Stimulated activated effector memory CD8-positive, alpha-beta T cell treated with anti-CD3 and anti-CD28 coated beads, Interleukin-12 subunit alpha, Interleukin-12 subunit beta, amount 100 ng/mL, for 72 hours (primary cell): ENCODE measurements at regions not wholly inside any gene's neighbourhood (a gene's known extent, or its start where the extent isn't known, plus 50 kb on each side); places are given as distances from the start of the nearest gene placed in this dataset.

Experiments used
- ATAC-seq: fragments of 150-1000 bp; cut with Tn5 transposase; 2 replicates; pipeline ENCODE4 v1.10.0; 2021
- DNase-seq, 2 donors: peaks; one replicate each; pipeline ENCODE4 v3.0.0; 2021 to 2022; ENCODE audit warnings: low spot score in 2 of 2
- H3K27ac Mint-ChIP-seq: one replicate; pipeline ENCODE4 v1.8.0; 2022; ENCODE audit warnings: mild to moderate bottlenecking, mixed read lengths
- H3K36me3 Mint-ChIP-seq: one replicate; pipeline ENCODE4 v1.8.0; 2022; ENCODE audit warnings: mild to moderate bottlenecking, mixed read lengths
- H3K4me1 Mint-ChIP-seq: one replicate; pipeline ENCODE4 v1.8.0; 2022; ENCODE audit warnings: mixed read lengths
- H3K4me3 Mint-ChIP-seq: one replicate; pipeline ENCODE4 v1.8.0; 2022; ENCODE audit warnings: mild to moderate bottlenecking, mixed read lengths
- H3K9me3 Mint-ChIP-seq: one replicate; pipeline ENCODE4 v1.8.0; 2022; ENCODE audit warnings: mixed read lengths

GRCh38 chr2:199707593-199708185, 143.3 kb downstream of the FTCDNL1 start:
- ATAC-seq, result no peak
- Mint-ChIP-seq H3K9me3 (peaks cover 4% of the 10 kb centered on the region), H3K36me3 (no peaks in the 10 kb centered on the region)

GRCh38 chr2:199705538-199705937, 145.5 kb downstream of the FTCDNL1 start:
- no peak overlapping the region for H3K4me3 Mint-ChIP-seq
- peaks cover 4% of the 10 kb centered on the region for H3K9me3 Mint-ChIP-seq
- ATAC-seq, result peak; percentile 28
- no peak for DNase-seq
- no peaks in the 10 kb centered on the region for H3K4me1 Mint-ChIP-seq
- no peak overlapping the region for H3K27ac Mint-ChIP-seq
- no peaks in the 10 kb centered on the region for H3K36me3 Mint-ChIP-seq

More at GRCh38 chr2:199707593-199708185, 143.3 kb downstream of the FTCDNL1 start:
- H3K4me1 Mint-ChIP-seq, result no peaks in the 10 kb centered on the region
- H3K27ac Mint-ChIP-seq, result no peak overlapping the region
- DNase-seq, result no peak
- no peak overlapping the region for H3K4me3 Mint-ChIP-seq

- Mint-ChIP-seq H3K4me1 (no peaks in the 10 kb centered on the region), H3K9me3 (peaks cover 4% of the 10 kb centered on the region), H3K4me3 (no peak overlapping the region), H3K27ac (no peak overlapping the region), H3K36me3 (no peaks in the 10 kb centered on the region)
- DNase-seq (no peak), ATAC-seq (peak; percentile 66)
These were observed 146.4 kb downstream of the FTCDNL1 start for GRCh38 chr2:199704358-199705238.

- ATAC-seq, result no peak
- H3K36me3 Mint-ChIP-seq, result no peaks in the 10 kb centered on the region
- H3K9me3 Mint-ChIP-seq, result peaks cover 4% of the 10 kb centered on the region
- no peak for DNase-seq
- no peak overlapping the region for H3K27ac Mint-ChIP-seq
- no peaks in the 10 kb centered on the region for H3K4me1 Mint-ChIP-seq
- no peak overlapping the region for H3K4me3 Mint-ChIP-seq
These were observed 147.8 kb downstream of the FTCDNL1 start for GRCh38 chr2:199703199-199703598.

- H3K4me1 Mint-ChIP-seq, result no peaks in the 10 kb centered on the region
- ATAC-seq (no peak), DNase-seq (no peak)
- H3K27ac Mint-ChIP-seq, result no peak overlapping the region
- H3K9me3 Mint-ChIP-seq, result no peaks in the 10 kb centered on the region
- no peak overlapping the region for H3K4me3 Mint-ChIP-seq
- H3K36me3 Mint-ChIP-seq, result no peaks in the 10 kb centered on the region
These were observed 153.5 kb downstream of the FTCDNL1 start for GRCh38 chr2:199697469-199697868.

GRCh38 chr2:199696048-199696447, 154.9 kb downstream of the FTCDNL1 start:
- ATAC-seq, result peak; percentile 16
- H3K4me3 Mint-ChIP-seq, result no peak overlapping the region
- H3K4me1 Mint-ChIP-seq, result no peaks in the 10 kb centered on the region
- no peak overlapping the region for H3K27ac Mint-ChIP-seq
- H3K9me3 Mint-ChIP-seq, result no peaks in the 10 kb centered on the region
- no peak for DNase-seq
- H3K36me3 Mint-ChIP-seq, result no peaks in the 10 kb centered on the region

- Mint-ChIP-seq H3K4me3 (no peak overlapping the region), H3K9me3 (no peaks in the 10 kb centered on the region)
These were observed 157.1 kb downstream of the FTCDNL1 start for GRCh38 chr2:199693861-199694260.

GRCh38 chr2:199692489-199692888, 158.5 kb downstream of the FTCDNL1 start:
- ATAC-seq (no peak), DNase-seq (no peak)
- Mint-ChIP-seq H3K27ac (no peak overlapping the region), H3K36me3 (no peaks in the 10 kb centered on the region), H3K9me3 (no peaks in the 10 kb centered on the region), H3K4me1 (no peaks in the 10 kb centered on the region), H3K4me3 (no peak overlapping the region)

More at GRCh38 chr2:199693861-199694260, 157.1 kb downstream of the FTCDNL1 start:
- Mint-ChIP-seq H3K27ac (no peak overlapping the region), H3K4me1 (no peaks in the 10 kb centered on the region), H3K36me3 (no peaks in the 10 kb centered on the region)
- ATAC-seq (no peak), DNase-seq (no peak)

- ATAC-seq (no peak), DNase-seq (no peak)
- Mint-ChIP-seq H3K4me3 (no peak overlapping the region), H3K36me3 (no peaks in the 10 kb centered on the region), H3K4me1 (no peaks in the 10 kb centered on the region), H3K27ac (no peak overlapping the region), H3K9me3 (no peaks in the 10 kb centered on the region)
These were observed 160.8 kb downstream of the FTCDNL1 start for GRCh38 chr2:199690225-199690624.

- H3K4me3 Mint-ChIP-seq, result no peak overlapping the region
- no peaks in the 10 kb centered on the region for H3K9me3 Mint-ChIP-seq
- no peaks in the 10 kb centered on the region for H3K36me3 Mint-ChIP-seq
- ATAC-seq (no peak), DNase-seq (no peak)
- no peak overlapping the region for H3K27ac Mint-ChIP-seq
- H3K4me1 Mint-ChIP-seq, result no peaks in the 10 kb centered on the region
These were observed 165.3 kb downstream of the FTCDNL1 start for GRCh38 chr2:199685669-199686068.

GRCh38 chr2:199684832-199685231, 166.2 kb downstream of the FTCDNL1 start:
- DNase-seq, result no peak
- Mint-ChIP-seq H3K4me3 (no peak overlapping the region), H3K27ac (no peak overlapping the region), H3K4me1 (no peaks in the 10 kb centered on the region), H3K9me3 (no peaks in the 10 kb centered on the region), H3K36me3 (no peaks in the 10 kb centered on the region)
- no peak for ATAC-seq

GRCh38 chr2:199684168-199684567, 166.8 kb downstream of the FTCDNL1 start:
- Mint-ChIP-seq H3K4me3 (no peak overlapping the region), H3K4me1 (no peaks in the 10 kb centered on the region), H3K27ac (no peak overlapping the region), H3K36me3 (no peaks in the 10 kb centered on the region), H3K9me3 (no peaks in the 10 kb centered on the region)
- ATAC-seq, result no peak
- no peak for DNase-seq

- no peaks in the 10 kb centered on the region for H3K9me3 Mint-ChIP-seq
- H3K4me3 Mint-ChIP-seq, result no peak overlapping the region
- H3K36me3 Mint-ChIP-seq, result no peaks in the 10 kb centered on the region
- no peaks in the 10 kb centered on the region for H3K4me1 Mint-ChIP-seq
- no peak for ATAC-seq
- H3K27ac Mint-ChIP-seq, result no peak overlapping the region
- no peak for DNase-seq
These were observed 169.0 kb downstream of the FTCDNL1 start for GRCh38 chr2:199682001-199682400.

GRCh38 chr2:199680482-199680881, 170.5 kb downstream of the FTCDNL1 start:
- no peak for DNase-seq
- no peak overlapping the region for H3K27ac Mint-ChIP-seq
- no peaks in the 10 kb centered on the region for H3K36me3 Mint-ChIP-seq
- H3K4me1 Mint-ChIP-seq, result no peaks in the 10 kb centered on the region
- ATAC-seq, result no peak
- H3K4me3 Mint-ChIP-seq, result no peak overlapping the region
- no peaks in the 10 kb centered on the region for H3K9me3 Mint-ChIP-seq

GRCh38 chr2:199679883-199680282, 171.1 kb downstream of the FTCDNL1 start:
- ATAC-seq (no peak), DNase-seq (no peak)
- Mint-ChIP-seq H3K27ac (no peak overlapping the region), H3K4me1 (no peaks in the 10 kb centered on the region), H3K36me3 (no peaks in the 10 kb centered on the region), H3K9me3 (no peaks in the 10 kb centered on the region), H3K4me3 (no peak overlapping the region)

GRCh38 chr2:199677881-199678280, 173.1 kb downstream of the FTCDNL1 start:
- Mint-ChIP-seq H3K4me1 (no peaks in the 10 kb centered on the region), H3K4me3 (no peak overlapping the region), H3K27ac (no peak overlapping the region), H3K9me3 (no peaks in the 10 kb centered on the region), H3K36me3 (no peaks in the 10 kb centered on the region)
- DNase-seq (no peak), ATAC-seq (no peak)
